KOPT-K1 (cell line): ENCODE measurements at regions not wholly inside any gene's neighbourhood (a gene's known extent, or its start where the extent isn't known, plus 50 kb on each side); places are given as distances from the start of the nearest gene placed in this dataset.
"Not testable (repeated sequence)": the region's sequence is repeated elsewhere in the genome, so short reads cannot be mapped to it uniquely, and the experiment has no call there.

Source experiments
- H3K27ac ChIP-seq: fragments of 200-600 bp; sonication (generic); 2 replicates; pipeline ENCODE4 v1.5.1; 2016; ENCODE audit warnings: antibody characterized with exemption, mild to moderate bottlenecking, low read depth, low read length; ENCODE audit not compliant: poor library complexity, severe bottlenecking
- H3K36me3 ChIP-seq: fragments of 200-600 bp; sonication (generic); 2 replicates; pipeline ENCODE4 v1.5.1; 2017; ENCODE audit warnings: antibody characterized with exemption, mild to moderate bottlenecking, low read length, moderate library complexity; ENCODE audit not compliant: insufficient read depth
- H3K9me3 ChIP-seq: fragments of 200-600 bp; sonication (generic); 2 replicates; pipeline ENCODE4 v1.5.1; 2017; ENCODE audit warnings: antibody characterized with exemption, low read length, mild to moderate bottlenecking; ENCODE audit not compliant: insufficient read depth, poor library complexity, severe bottlenecking

DNA sequence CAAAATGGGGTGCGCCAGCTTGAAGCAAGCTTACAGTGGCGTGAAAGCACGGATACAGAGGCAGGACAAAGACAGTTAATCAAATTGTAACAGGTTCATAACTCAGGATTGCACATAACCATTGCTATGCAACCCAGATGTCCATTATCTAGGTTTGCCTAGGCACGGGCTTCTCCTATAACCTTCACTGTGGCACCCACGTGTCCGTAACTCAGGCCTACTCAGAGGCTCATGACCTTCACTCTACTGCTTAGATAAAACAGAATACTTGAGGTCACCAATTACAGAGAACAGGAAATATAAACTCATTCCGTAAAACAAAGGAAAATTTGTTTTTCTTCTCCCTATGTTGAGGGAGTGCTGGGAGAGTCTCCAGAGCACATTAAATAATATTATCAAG lies 1585.9 kb upstream of the PRMT6 start:
- not testable (repeated sequence) for H3K36me3 ChIP-seq, H3K9me3 ChIP-seq, H3K27ac ChIP-seq

GRCh38 chr1:105483436-105483835 lies 1573.0 kb upstream of the PRMT6 start:
- no peak overlapping the region for H3K27ac ChIP-seq
- H3K9me3 ChIP-seq: no peaks in the 10 kb centered on the region
- no peaks in the 10 kb centered on the region for H3K36me3 ChIP-seq

- Histone ChIP-seq H3K27ac (no peak overlapping the region), H3K9me3 (no peaks in the 10 kb centered on the region), H3K36me3 (no peaks in the 10 kb centered on the region)
These were observed 1571.3 kb upstream of the PRMT6 start for GRCh38 chr1:105485207-105485606.

DNA sequence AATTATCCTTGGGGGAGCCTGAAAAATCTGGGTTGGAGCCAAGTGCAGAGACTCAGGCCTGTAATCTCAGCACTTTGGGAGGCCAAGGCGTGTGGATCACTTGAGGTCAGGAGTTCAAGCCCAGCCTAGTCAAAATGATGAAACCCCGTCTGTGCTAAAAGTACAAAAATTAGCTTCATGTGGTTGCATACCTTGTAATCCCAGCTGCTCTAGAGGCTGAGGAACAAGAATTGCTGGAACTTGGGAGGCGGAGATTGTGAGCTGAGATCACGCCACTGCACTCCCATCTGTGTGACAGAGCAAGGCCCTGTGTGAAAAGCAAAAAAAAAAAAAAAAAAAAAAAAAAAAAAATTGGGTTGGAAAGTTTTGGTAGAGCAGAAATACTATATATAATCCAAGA lies 1563.6 kb upstream of the PRMT6 start:
- Histone ChIP-seq H3K27ac (no peak overlapping the region), H3K9me3 (no peaks in the 10 kb centered on the region), H3K36me3 (no peaks in the 10 kb centered on the region)

DNA sequence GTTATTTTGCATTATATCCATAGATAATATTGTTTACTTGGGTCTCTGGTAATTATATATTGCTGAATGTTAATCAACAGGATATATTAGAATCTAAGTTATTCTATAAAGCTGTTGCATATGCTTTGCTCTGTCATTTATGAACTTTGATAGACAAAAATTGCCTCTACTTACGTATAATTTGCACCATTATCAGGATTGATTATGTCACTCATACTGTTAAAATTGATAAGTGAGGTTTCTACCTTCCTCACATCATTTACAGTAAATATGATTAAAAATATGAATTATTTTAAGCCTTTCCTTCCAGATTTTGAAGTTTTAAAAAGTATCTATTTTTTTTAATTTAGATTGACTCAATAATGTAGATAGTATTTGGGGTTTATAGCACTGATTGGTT lies 1540.4 kb upstream of the PRMT6 start:
- Histone ChIP-seq H3K27ac (no peak overlapping the region), H3K9me3 (no peaks in the 10 kb centered on the region), H3K36me3 (no peaks in the 10 kb centered on the region)

DNA sequence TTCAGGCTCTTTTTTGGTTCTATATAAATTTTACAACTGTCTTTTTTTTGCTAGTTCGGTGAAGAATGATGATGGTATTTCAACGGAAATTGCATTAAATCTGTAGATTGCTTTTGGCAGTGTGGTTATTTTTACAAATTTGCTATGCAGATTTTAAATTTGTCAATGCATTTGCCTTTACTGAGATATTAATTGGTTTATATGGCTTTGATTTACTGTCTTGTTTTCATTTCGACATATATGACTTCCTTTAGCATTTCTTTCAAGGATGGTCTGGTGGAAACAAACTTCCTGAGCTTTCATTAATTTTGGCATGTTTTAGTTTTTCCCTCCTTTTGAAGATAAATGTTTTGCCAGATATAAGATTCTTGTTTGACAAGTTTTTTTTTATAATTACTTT lies 1522.5 kb upstream of the PRMT6 start:
- Histone ChIP-seq H3K27ac (no peak overlapping the region), H3K36me3 (no peaks in the 10 kb centered on the region), H3K9me3 (no peaks in the 10 kb centered on the region)

DNA sequence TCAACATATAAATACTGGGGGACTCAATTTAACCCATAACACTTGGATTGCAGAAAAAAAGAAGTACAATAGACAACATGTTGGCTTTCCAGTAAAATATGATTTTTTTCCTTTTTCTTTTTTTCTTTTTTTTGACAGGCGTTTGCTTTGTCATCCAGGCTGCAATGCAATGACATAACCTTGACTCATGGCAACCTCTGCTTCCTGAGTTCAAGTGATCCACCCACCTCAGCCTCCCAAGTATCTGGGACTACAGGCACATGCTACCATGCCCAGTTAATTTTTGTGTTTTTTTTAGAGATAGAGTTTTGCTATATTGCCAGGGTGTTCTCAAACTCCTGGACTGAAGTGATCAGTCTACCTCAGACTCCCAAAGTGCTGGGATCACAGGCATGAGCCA lies 1512.0 kb upstream of the PRMT6 start:
- H3K27ac ChIP-seq: no peak overlapping the region
- no peaks in the 10 kb centered on the region for H3K9me3 ChIP-seq
- H3K36me3 ChIP-seq: no peaks in the 10 kb centered on the region

DNA sequence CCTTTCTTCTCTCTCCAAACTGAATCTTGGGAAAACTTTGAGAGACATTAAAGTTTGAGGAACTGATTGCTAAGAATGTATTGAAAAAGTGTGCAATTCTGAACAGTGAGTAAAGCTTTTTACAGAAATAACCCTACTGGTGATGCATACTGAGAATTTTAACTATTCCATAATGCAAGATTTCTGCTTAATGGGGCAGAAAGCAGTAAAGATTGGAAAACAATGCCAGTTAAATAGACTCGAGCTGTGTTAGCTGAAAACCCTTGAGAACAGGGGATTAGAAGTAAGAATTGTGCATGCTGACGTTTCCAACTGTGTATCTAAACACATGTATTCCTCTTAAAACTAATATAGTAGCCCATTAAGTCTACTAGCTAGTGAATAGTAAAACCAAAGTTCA lies 1500.2 kb upstream of the PRMT6 start:
- no peaks in the 10 kb centered on the region for H3K36me3 ChIP-seq
- no peaks in the 10 kb centered on the region for H3K9me3 ChIP-seq
- no peak overlapping the region for H3K27ac ChIP-seq

DNA sequence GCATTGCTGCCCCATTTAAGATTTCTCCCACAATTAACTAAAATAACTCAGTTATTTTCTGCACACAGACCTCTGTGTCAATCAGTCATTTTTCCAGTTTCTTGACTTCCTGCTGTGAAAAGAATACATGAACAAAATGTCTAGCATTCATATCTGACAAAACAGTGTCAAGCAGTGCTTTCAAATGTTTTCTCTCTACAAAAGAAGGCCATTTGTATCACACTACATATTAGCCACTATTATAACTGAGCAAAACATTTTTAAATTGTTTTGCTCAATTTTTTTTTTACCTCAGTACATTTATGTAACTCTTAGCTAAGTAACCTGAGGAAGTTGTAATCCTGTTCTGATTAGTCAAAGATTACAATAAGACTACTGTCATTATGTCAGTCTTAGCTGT lies 1498.5 kb upstream of the PRMT6 start:
- no peaks in the 10 kb centered on the region for H3K9me3 ChIP-seq
- H3K27ac ChIP-seq: no peak overlapping the region
- H3K36me3 ChIP-seq: no peaks in the 10 kb centered on the region

DNA sequence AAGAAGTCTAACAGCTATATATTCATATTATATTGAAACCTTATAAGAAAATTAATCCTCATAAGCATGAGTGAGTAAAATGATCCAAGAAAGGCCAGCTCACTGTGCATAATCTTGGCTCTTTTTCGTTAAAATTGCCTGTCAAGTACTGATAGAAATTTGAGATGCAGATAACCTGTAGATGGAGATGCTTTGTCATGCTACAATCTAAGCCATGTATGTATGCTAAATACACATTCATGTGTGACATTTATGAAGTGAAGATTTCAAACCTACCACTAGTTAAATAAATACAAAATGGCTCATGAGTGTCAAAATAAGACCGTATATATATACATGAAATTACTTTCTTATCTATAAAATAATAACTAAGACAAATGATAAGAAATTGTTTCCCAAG lies 1491.5 kb upstream of the PRMT6 start:
- Histone ChIP-seq H3K36me3 (no peaks in the 10 kb centered on the region), H3K27ac (no peak overlapping the region), H3K9me3 (no peaks in the 10 kb centered on the region)

DNA sequence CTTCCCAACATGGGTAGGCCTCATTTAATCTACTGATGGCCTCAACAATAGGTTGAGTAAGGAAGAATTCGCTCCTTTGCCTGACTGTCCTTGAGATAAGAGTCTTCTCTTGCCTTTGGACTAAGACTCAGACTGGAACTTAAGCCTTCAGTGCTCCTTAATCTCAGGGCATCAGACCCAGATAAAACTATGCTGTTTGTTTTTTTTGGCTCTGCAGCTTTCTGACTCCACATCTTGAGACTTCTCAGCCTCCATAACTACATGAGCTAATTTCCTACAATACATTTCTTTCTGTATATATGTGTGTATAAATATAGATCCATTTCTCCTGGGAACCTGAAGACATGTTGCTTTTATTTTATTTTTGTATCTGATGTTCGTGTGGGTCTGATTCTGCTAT lies 1470.7 kb upstream of the PRMT6 start:
- H3K36me3 ChIP-seq: no peaks in the 10 kb centered on the region
- H3K27ac ChIP-seq: no peak overlapping the region
- no peaks in the 10 kb centered on the region for H3K9me3 ChIP-seq

DNA sequence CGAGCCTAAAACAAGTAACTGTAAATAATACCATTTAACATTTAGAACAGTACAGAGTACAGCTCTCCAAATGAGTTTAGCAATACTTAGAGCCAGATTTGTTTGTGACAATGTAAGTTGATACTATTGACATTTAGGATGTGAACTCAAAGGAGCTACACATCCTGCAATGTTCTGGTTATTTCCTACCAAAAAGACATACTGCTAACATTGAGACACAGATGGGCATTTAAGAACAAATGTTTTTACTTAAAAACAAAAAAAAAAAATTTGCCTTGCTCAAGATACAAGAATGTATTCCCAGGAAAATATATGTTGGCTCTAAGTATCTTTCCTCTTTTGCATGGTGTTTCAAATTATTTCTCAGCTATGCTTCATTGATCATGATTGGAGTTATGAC lies 1464.8 kb upstream of the PRMT6 start:
- Histone ChIP-seq H3K9me3 (no peaks in the 10 kb centered on the region), H3K36me3 (no peaks in the 10 kb centered on the region), H3K27ac (no peak overlapping the region)

DNA sequence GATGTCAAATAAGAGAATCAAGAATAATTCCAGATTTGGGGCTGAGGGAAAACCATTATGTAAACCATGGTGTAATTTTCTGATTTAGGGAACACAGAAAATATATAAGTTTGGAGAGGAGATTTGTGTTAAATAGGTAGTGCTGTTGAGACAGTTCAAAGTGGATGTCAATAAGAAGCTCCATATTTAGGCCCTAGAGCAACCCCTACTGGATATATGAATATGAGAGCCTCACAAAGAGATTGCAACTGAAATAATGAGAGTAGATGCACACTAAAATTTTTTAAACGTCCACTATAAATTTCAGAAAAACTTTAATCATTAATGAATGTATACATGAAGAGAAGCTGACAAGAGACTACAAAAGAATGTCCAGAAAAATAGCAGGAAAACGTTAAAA lies 1447.8 kb upstream of the PRMT6 start:
- Histone ChIP-seq H3K27ac (no peak overlapping the region), H3K9me3 (no peaks in the 10 kb centered on the region)

GRCh38 chr1:105626276-105626987 lies 1430.0 kb upstream of the PRMT6 start:
- no peaks in the 10 kb centered on the region for H3K36me3 ChIP-seq
- H3K27ac ChIP-seq: no peak overlapping the region
- no peaks in the 10 kb centered on the region for H3K9me3 ChIP-seq

More for the DNA sequence above, 1447.8 kb upstream of the PRMT6 start:
- H3K36me3 ChIP-seq: no peaks in the 10 kb centered on the region

DNA sequence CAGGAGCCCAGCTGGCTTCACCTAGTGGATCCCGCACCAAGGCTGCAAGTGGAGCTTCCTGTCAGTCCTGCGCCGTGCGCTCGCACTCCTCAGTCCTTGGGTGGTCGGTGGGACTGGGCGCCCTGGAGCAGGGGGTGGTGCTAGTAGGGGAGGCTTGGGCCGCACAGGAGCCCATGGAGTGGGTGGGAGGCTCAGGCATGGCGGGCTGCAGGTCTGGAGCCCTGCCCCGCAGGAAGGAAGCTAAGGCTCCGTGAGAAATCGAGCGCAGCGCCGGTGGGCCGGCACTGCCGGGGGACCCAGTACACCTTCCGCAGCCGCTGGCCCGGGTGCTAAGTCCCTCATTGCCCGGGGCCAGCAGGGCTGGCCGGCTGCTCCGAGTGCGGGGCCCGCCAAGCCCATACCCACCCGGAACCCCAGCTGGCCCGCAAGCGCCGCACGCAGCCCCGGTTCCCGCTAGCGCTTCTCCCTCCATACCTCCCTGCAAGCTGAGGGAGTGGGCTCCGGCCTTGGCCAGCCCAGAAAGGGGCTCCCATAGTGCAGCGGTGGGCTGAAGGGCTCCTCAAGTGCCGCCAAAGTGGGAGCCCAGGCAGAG lies 1425.2 kb upstream of the PRMT6 start:
- H3K36me3 ChIP-seq, H3K27ac ChIP-seq, H3K9me3 ChIP-seq: not testable (repeated sequence)
